ENCODE measurements at regions not wholly inside any gene's neighbourhood (a gene's known extent, or its start where the extent isn't known, plus 50 kb on each side); places are given as distances from the start of the nearest gene placed in this dataset.

DNA sequence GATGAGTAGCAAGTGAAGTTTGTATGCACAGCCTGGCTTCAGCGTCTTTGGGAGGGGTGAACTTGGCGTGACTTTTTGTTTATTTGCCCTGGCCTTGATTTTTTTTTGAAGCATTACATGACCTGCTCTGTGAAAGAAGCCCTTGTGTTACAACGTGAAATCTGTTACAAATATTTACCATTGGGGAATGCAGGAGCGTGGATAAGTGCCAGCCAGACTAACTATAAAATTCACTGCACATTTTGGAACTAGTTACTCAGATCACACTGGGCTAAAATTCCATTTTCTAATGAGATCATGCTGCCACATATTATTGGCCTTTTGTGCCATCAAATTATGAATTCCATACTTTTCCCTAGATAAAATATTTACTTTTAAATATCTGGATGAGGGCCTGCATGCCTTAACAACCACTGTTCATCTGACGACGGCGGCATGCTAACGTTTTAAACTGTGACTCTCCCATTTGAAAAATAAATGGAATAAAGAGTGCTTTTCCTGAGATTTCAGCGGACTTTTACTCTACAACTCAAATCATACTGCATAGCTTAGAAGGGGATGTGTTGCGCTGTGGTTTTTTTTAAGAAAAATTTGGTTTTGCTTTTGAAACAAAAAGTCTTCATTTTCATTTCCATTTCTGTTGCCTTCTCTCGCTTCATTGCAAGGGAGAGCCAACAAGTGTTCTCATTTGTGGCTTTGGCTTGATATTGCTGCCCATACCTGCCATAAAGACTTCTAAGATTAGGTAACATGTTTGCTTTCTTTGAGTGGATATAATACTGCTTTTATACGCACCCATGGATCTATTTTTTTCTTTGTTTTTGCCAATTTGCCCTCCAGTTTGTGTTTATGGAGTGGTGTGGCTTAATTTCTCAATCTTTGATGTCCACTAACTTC is 352.2 kb downstream of the TFEC start (continued):
- no peak for TF ChIP-seq MAZ (CRISPR knock-in tag; conservative IDR thresholded peaks at IDR 0.05 in 1 of 2, IDR thresholded peaks at IDR 0.05 in 1 of 2)

GRCh38 chr7:115676707-115677106 is 353.9 kb downstream of the TFEC start:
- Histone ChIP-seq H3K9me1 (ENCODE audit: control insufficient read depth, insufficient read depth, low read length) (no peaks in the 10 kb centered on the region), H3K4me2 (ENCODE audit: insufficient read depth, low read length) (no peak overlapping the region), H3K9me3 (replicated peaks; ENCODE audit: control insufficient read depth, insufficient read depth, low read depth, low read length) (peaks cover 2% of the 10 kb centered on the region; the same call in 1 of the 2 replicates), H3K4me3 (no peak overlapping the region), H3K4me1 (replicated peaks in 1 of 2; ENCODE audit: control insufficient read depth in 2 of 2, insufficient read depth in 2 of 2, low read length in 2 of 2) (no peaks in the 10 kb centered on the region), H3K79me2 (ENCODE audit: control insufficient read depth, insufficient read depth, low read length) (no peaks in the 10 kb centered on the region), H3K36me3 (ENCODE audit: control insufficient read depth, insufficient read depth, low read length) (no peaks in the 10 kb centered on the region), H3K27ac (ENCODE audit: extremely low read depth, low read depth, low read length) (no peak overlapping the region), H3K9ac (ENCODE audit: insufficient read depth in 1 of 2, low read depth in 2 of 2, low read length in 2 of 2) (no peak overlapping the region), H4K20me1 (replicated peaks; ENCODE audit: control insufficient read depth, insufficient read depth, low read length) (no peaks in the 10 kb centered on the region), H2AFZ (ENCODE audit: low read depth, low read length) (no peak overlapping the region), H3K27me3 (ENCODE audit: control insufficient read depth in 2 of 2, insufficient read depth in 2 of 2, low read length in 2 of 2) (no peaks in the 10 kb centered on the region)
- 2% methylated on average over 3 of the region's 3 CpGs for WGBS (ENCODE audit: insufficient coverage, low coverage, missing lambda C conversion rate)
- CTCF ChIA-PET (ENCODE audit: low intra/inter-chr PET ratio) = interaction anchor here (0.6 kb wide), 1 partner anchor 12 kb away, joined by 3 read pairs; no protein-coding TSS in a partner anchor
- ATAC-seq (no peak), FAIRE-seq (no peak), DNase-seq (ENCODE audit: extremely low read depth in 1 of 4, low spot score in 3 of 4) (no peak)
- in situ Hi-C loops (cut with MboI) (no loop called here), intact Hi-C loops (cut with micrococcal nuclease) (no loop called here)
- TF ChIP-seq ZNF175 (CRISPR knock-in tag; IDR thresholded peaks at IDR 0.05; ENCODE audit: low read depth) (no peak), JUNB (CRISPR knock-in tag; conservative IDR thresholded peaks at IDR 0.05) (no peak), ZNF239 (CRISPR knock-in tag; IDR thresholded peaks at IDR 0.05) (no peak), RBM15 (IDR thresholded peaks at IDR 0.05; ENCODE audit: insufficient read depth, low read length) (no peak), ELK3 (CRISPR knock-in tag; IDR thresholded peaks at IDR 0.05) (no peak), HES1 (IDR thresholded peaks at IDR 0.05; ENCODE audit: low read depth) (no peak), TAF7 (tag; IDR thresholded peaks at IDR 0.05) (no peak), GTF2F1 (IDR thresholded peaks at IDR 0.05; ENCODE audit: low read depth, low read length) (no peak), E2F8 (IDR thresholded peaks at IDR 0.05; ENCODE audit: low read depth, partially characterized antibody) (no peak), HDGF (IDR thresholded peaks at IDR 0.05) (no peak), TAF15 (IDR thresholded peaks at IDR 0.05; ENCODE audit: low read depth, low read length) (no peak), ZNF253 (CRISPR knock-in tag; conservative IDR thresholded peaks at IDR 0.05) (no peak), SMAD4 (CRISPR knock-in tag; conservative IDR thresholded peaks at IDR 0.05) (no peak), USF1 (CRISPR knock-in tag; IDR thresholded peaks at IDR 0.05) (no peak)
- POLR2A ChIA-PET = no interaction called here
- BruUV-seq (replicated peaks) = no TSS peak
